Astrocyte of the cerebellum (primary cell): ENCODE measurements at regions not wholly inside any gene's neighbourhood (a gene's known extent, or its start where the extent isn't known, plus 50 kb on each side); places are given as distances from the start of the nearest gene placed in this dataset.

ENCODE experiments used
- DNase-seq: peaks from one replicate; pipeline ENCODE4 v3.0.0-alpha.2; 2011; ENCODE audit warnings: low read depth
- H3K4me3 ChIP-seq: 2 replicates; pipeline ENCODE4 v1.5.1; 2011; ENCODE audit warnings: mild to moderate bottlenecking, low read depth, low read length, moderate library complexity
- CTCF ChIP-seq: IDR thresholded peaks from 2 replicates; pipeline ENCODE4 v1.5.1; 2012; ENCODE audit warnings: low read length, low read depth, moderate library complexity, mild to moderate bottlenecking; ENCODE audit errors: missing control alignments
- in situ Hi-C: cut with HindIII; loops from 2 replicates; pipeline ENCODE4 v1.10.0; 2017; ENCODE audit warnings: low sequenced_read_pairs

- no peak for DNase-seq
- H3K4me3 ChIP-seq: no peak overlapping the region
- TF ChIP-seq CTCF: no peak
- in situ Hi-C loops: no loop called here
Measured at GRCh38 chr1:95578462-95578861, 344.5 kb downstream of the RWDD3 start.

- H3K4me3 ChIP-seq: no peak overlapping the region
Measured at GRCh38 chr1:95582191-95582590, 348.2 kb downstream of the RWDD3 start.

GRCh38 chr1:95582746-95583145 lies 348.7 kb downstream of the RWDD3 start:
- no peak overlapping the region for H3K4me3 ChIP-seq
- no peak for TF ChIP-seq CTCF
- DNase-seq: no peak
- in situ Hi-C loops: loop anchor here (5.0 kb wide), 1 partner anchor 100 kb away; no protein-coding TSS in a partner anchor

More at GRCh38 chr1:95582191-95582590, 348.2 kb downstream of the RWDD3 start:
- TF ChIP-seq CTCF: no peak
- no peak for DNase-seq
- in situ Hi-C loops: loop anchor here (5.0 kb wide), 1 partner anchor 100 kb away; no protein-coding TSS in a partner anchor

DNA sequence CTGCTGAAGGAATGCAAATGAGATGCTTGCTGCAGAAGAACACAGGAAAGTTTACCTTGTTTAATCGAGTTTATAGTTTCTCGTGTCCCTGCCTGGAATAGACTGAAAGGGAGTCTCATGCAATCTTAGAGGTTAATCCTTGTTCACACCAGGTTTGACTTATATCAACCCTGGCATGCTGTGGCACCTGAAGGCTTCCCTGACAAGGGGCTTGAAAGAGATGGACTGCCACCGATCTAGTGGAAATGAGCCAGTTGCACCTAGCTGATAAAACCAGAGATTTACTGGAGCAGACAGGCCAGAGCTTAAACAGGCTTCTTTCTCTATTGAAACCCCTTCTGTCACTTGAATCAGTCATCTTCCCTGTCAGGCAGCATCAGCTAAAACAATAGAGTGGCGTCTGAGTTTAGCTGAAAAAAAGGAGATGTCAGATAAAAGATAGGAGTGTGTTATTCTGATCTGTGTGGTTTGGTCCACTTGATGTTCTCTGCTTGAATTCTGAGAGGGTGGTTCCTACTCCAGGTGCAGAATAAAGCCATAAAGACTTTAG lies 349.7 kb downstream of the RWDD3 start:
- H3K4me3 ChIP-seq: no peak overlapping the region
- no peak for DNase-seq
- TF ChIP-seq CTCF: no peak
- in situ Hi-C loops: loop anchor here (5.0 kb wide), 1 partner anchor 99 kb away; no protein-coding TSS in a partner anchor

DNA sequence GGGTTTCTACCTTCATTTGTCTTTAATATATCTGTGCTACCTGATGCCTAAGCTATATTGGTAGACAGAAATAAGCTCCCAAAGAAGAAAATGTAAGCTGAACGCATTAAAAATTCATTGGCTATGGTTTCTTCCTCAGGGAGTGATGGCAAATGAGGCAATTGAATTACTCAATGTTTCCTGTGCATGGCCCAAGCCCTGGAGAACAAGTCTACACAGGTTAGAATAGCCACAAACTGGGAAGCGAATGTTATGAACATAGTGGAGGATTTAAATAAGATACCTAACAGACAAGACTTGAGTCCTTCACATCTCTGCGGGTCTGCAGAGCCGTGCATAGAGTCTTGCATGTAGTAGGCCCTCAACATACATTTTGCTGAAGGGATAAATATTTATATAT lies 350.3 kb downstream of the RWDD3 start:
- H3K4me3 ChIP-seq: no peak overlapping the region
- in situ Hi-C loops: loop anchor here (5.0 kb wide), 1 partner anchor 98 kb away; no protein-coding TSS in a partner anchor
- DNase-seq: no peak
- no peak for TF ChIP-seq CTCF

DNA sequence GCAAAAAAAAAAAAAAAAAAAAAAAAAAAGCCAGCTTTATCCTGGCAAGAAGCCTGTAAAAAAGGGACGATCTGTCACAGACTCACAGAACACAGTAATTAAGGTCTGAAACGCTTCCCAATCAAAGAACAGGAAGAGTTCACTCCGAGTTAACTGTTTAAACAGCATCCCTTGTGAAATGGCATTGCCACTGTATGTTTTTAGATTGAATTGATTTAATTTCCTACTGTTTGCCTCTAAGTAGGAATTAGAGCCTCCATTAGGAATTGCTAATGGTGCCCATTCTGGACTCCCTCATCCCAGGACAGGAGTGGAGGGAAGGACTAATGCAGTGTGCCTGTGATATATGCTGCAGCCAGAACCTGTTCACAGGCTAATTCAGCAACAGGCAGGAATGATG lies 370.8 kb downstream of the RWDD3 start:
- H3K4me3 ChIP-seq: no peak overlapping the region
- no peak for DNase-seq
- TF ChIP-seq CTCF: no peak
- in situ Hi-C loops: no loop called here
